Right lobe of liver (tissue), 4 donors: ENCODE measurements at regions not wholly inside any gene's neighbourhood (a gene's known extent, or its start where the extent isn't known, plus 50 kb on each side); places are given as distances from the start of the nearest gene placed in this dataset.

Experiments
- POLR2A ChIP-seq: fragments of 450-650 bp; IDR thresholded peaks from one replicate; pipeline ENCODE4 v1.6.1; 2017; ENCODE audit warnings: antibody characterized with exemption, mild to moderate bottlenecking
- TF ChIP-seq, protein P1 (sequence below), 4 donors: fragments of 200-600 bp in 3 of 4; fragments of 450-650 bp in 1 of 4; IDR thresholded peaks; one replicate each; pipeline versions ENCODE4 v1.5.1 to v1.8.0; 2016 to 2022; ENCODE audit warnings: antibody characterized with exemption in 4 of 4, mild to moderate bottlenecking in 2 of 4
- donor health status: DM: no; HTN: no; CAD: no.
- donor health status: DM: no; HTN: no; CAD: no.
- donor health status: DM: no; HTN: yes; CAD: no.

DNA sequence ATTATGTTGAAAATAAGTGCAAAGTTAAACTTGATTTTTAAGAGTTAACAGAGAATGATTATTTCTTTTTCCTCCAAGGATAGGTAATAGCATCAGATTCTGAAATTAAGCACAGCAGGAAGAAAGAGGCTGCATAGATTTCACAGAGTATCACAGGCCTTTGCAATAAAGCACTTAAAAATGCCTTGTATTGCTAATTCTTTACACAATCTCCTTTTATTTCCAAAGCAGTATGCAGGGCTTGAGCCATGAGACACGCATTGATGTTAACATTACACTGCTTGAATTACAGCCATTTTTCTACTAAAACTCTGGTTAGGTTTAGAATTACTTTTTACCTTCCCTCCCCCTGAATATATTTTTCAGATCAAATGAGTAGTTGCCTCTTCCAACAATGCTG is 398.3 kb downstream of the BCAT1 start:
- TF ChIP-seq, protein P1, sequence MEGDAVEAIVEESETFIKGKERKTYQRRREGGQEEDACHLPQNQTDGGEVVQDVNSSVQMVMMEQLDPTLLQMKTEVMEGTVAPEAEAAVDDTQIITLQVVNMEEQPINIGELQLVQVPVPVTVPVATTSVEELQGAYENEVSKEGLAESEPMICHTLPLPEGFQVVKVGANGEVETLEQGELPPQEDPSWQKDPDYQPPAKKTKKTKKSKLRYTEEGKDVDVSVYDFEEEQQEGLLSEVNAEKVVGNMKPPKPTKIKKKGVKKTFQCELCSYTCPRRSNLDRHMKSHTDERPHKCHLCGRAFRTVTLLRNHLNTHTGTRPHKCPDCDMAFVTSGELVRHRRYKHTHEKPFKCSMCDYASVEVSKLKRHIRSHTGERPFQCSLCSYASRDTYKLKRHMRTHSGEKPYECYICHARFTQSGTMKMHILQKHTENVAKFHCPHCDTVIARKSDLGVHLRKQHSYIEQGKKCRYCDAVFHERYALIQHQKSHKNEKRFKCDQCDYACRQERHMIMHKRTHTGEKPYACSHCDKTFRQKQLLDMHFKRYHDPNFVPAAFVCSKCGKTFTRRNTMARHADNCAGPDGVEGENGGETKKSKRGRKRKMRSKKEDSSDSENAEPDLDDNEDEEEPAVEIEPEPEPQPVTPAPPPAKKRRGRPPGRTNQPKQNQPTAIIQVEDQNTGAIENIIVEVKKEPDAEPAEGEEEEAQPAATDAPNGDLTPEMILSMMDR (IDR thresholded peaks at IDR 0.05), result no peak
- no peak for TF ChIP-seq POLR2A
